CD4-positive, alpha-beta T cell (primary cell): ENCODE measurements at regions not wholly inside any gene's neighbourhood (a gene's known extent, or its start where the extent isn't known, plus 50 kb on each side); places are given as distances from the start of the nearest gene placed in this dataset.
A peak's percentile ranks its signal among the peaks of the same experiment; 100 is the strongest.

Source experiments
- ATAC-seq: fragments of 200-7000 bp; cut with Tn5 transposase; one replicate; pipeline ENCODE4 v1.10.0; 2022; ENCODE audit warnings: mild to moderate bottlenecking; ENCODE audit not compliant: poor library complexity
- CTCF ChIA-PET: fragments of 350-600 bp; sonication (Branson Sonifier 250); formaldehyde crosslinking; loops from one replicate; lab custom pipeline; 2021; ENCODE audit warnings: antibody characterized with exemption, inconsistent platforms; lab: Charles Lee
- POLR2A ChIA-PET: fragments of 350-600 bp; sonication (Branson Sonifier 250); formaldehyde crosslinking; loops from one replicate; lab custom pipeline; 2021; ENCODE audit warnings: antibody characterized with exemption, inconsistent platforms; lab: Charles Lee
- DNase-seq, 14 experiments: peaks; one replicate each; pipeline ENCODE4 v3.0.0-alpha.2; 2013 to 2020; ENCODE audit warnings: mixed read lengths in 2 of 14
- H3K27ac ChIP-seq, 2 donors: one replicate each; pipeline versions ENCODE4 v1.5.1 to v1.7.0; 2013; ENCODE audit warnings: low read length in 2 of 2, low read depth in 1 of 2, mild to moderate bottlenecking in 1 of 2
- H3K27me3 ChIP-seq, 2 experiments: 1 replicate in 1 of 2; 2 replicates in 1 of 2; pipeline versions ENCODE4 v1.6.1 to v1.7.0; 2013; ENCODE audit warnings: low read length in 2 of 2, control low read depth in 1 of 2, mild to moderate bottlenecking in 1 of 2, moderate library complexity in 1 of 2; ENCODE audit not compliant: insufficient read depth in 2 of 2, control insufficient read depth in 1 of 2
- H3K36me3 ChIP-seq: one replicate; pipeline ENCODE4 v1.6.1; 2013; ENCODE audit warnings: low read length, control low read depth; ENCODE audit not compliant: insufficient read depth
- H3K4me1 ChIP-seq: one replicate; pipeline ENCODE4 v1.6.1; 2013; ENCODE audit warnings: low read length, control low read depth; ENCODE audit not compliant: insufficient read depth
- H3K4me3 ChIP-seq: one replicate; pipeline ENCODE4 v1.5.1; 2013; ENCODE audit warnings: mild to moderate bottlenecking, low read length, moderate library complexity
- H3K9me3 ChIP-seq, 2 experiments: 1 replicate in 1 of 2; 2 replicates in 1 of 2; pipeline versions ENCODE4 v1.6.1 to v1.7.0; 2013; ENCODE audit warnings: low read length in 2 of 2, mild to moderate bottlenecking in 2 of 2, control low read depth in 1 of 2, moderate library complexity in 1 of 2; ENCODE audit not compliant: control insufficient read depth in 1 of 2, insufficient read depth in 1 of 2
- H3K27ac Mint-ChIP-seq: one replicate; pipeline ENCODE4 v1.8.0; 2020; ENCODE audit warnings: mixed read lengths
- H3K27me3 Mint-ChIP-seq: one replicate; pipeline ENCODE4 v1.8.0; 2021; ENCODE audit warnings: mixed read lengths
- H3K36me3 Mint-ChIP-seq: one replicate; pipeline ENCODE4 v1.8.0; 2021; ENCODE audit warnings: low read depth, mixed read lengths
- H3K4me1 Mint-ChIP-seq: one replicate; pipeline ENCODE4 v1.8.0; 2021; ENCODE audit warnings: low read depth, mixed read lengths
- H3K4me3 Mint-ChIP-seq: one replicate; pipeline ENCODE4 v1.8.0; 2020; ENCODE audit warnings: mild to moderate bottlenecking, mixed read lengths
- H3K9me3 Mint-ChIP-seq: one replicate; pipeline ENCODE4 v1.8.0; 2020; ENCODE audit warnings: mixed read lengths
- intact Hi-C, 2 experiments: fragments of 100-400 bp; cut with DNase I in 1 of 2; cut with micrococcal nuclease in 1 of 2; formaldehyde crosslinking; loops; one replicate each; pipeline versions ENCODE4 v1.15.1 to v1.9.0; 2023 to 2025; cut with DNase I, micrococcal nuclease
- TF ChIP-seq, protein P1 (sequence below): fragments of 200-600 bp; IDR thresholded peaks from one replicate; pipeline ENCODE4 v1.8.0; 2022; ENCODE audit warnings: antibody characterized with exemption, mild to moderate bottlenecking

DNA sequence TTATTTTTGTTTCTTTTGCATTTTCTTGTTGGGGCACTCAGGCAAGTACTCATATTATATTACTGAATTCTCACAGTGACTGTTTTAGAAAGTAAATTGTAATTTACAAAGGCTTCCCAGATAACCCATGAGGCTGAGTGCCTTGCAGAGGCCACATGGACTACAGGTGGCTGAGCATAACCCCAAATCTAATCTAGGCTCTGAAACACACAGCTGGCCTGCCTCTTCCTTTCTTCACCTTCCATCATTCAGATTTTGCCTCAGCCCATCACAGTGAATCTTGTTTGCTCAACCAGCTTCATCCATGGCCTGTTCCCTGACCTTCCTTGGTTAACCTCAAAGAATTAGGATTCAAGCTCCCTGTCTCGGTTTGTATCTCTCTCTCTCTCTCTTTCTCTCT lies 78.5 kb upstream of the PRDM11 start:
- CTCF ChIA-PET: no interaction called here
- Histone ChIP-seq H3K4me1 (peaks cover 1% of the 10 kb centered on the region), H3K4me3 (no peak overlapping the region), H3K27ac (no peak overlapping the region), H3K27me3 (no peaks in the 10 kb centered on the region), H3K36me3 (no peaks in the 10 kb centered on the region), H3K9me3 (peaks cover 0 to 11% of the 10 kb centered on the region in 2 experiments)
- peaks cover 9% of the 10 kb centered on the region for H3K9me3 Mint-ChIP-seq
- ATAC-seq (no peak), DNase-seq (no peak)
- no peaks in the 10 kb centered on the region for H3K36me3 Mint-ChIP-seq
- TF ChIP-seq, protein P1, sequence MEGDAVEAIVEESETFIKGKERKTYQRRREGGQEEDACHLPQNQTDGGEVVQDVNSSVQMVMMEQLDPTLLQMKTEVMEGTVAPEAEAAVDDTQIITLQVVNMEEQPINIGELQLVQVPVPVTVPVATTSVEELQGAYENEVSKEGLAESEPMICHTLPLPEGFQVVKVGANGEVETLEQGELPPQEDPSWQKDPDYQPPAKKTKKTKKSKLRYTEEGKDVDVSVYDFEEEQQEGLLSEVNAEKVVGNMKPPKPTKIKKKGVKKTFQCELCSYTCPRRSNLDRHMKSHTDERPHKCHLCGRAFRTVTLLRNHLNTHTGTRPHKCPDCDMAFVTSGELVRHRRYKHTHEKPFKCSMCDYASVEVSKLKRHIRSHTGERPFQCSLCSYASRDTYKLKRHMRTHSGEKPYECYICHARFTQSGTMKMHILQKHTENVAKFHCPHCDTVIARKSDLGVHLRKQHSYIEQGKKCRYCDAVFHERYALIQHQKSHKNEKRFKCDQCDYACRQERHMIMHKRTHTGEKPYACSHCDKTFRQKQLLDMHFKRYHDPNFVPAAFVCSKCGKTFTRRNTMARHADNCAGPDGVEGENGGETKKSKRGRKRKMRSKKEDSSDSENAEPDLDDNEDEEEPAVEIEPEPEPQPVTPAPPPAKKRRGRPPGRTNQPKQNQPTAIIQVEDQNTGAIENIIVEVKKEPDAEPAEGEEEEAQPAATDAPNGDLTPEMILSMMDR: no peak
- peaks cover 5% of the 10 kb centered on the region for H3K4me1 Mint-ChIP-seq
- H3K27me3 Mint-ChIP-seq: no peaks in the 10 kb centered on the region
- POLR2A ChIA-PET: no interaction called here
- no peak overlapping the region for H3K27ac Mint-ChIP-seq
- intact Hi-C loops: no loop called here
- H3K4me3 Mint-ChIP-seq: no peak overlapping the region

DNA sequence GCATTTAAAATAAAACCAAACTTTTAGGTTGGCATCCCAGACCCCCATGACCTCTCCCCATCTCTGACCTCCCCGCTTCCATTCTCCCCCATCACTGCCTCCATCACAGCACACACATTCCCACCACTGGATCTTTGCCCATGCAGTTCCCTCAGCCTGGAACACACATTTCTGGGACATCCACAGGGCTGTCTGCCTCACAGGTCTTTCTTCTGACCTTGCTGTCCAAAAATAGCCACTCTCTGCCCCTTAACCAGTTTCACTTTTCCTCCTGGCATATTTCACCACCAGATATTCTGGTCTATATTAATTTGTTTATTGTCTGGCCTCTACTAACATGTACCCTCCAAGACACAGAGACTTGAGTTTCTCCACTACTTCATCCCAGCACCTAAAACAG lies 75.2 kb upstream of the PRDM11 start:
- no peak for ATAC-seq
- no peak overlapping the region for H3K27ac Mint-ChIP-seq
- no peaks in the 10 kb centered on the region for H3K27me3 Mint-ChIP-seq

DNA sequence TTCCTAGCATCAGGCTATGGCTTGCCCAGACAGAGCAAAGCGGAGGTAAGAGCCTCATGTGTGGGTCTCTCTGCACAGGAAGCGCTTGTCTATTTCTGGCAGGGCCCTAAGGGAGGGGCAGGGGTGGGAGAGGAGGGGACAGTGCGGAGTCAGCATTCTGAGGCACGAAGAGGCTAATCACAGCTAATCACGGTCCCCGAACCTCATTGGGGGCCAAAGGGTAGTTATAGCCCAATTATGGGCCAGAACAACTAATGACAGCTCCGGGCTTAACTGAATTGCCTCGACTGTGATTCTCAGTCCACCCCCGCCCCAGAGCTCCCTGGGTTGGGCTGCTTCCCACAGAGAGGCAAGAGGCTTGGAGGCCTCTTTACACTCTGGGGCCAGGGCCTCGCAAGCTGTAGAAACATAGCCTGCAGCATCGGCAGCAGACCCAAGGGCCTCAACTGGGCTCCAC lies 72.7 kb upstream of the PRDM11 start:
- intact Hi-C loops: no loop called here
- Mint-ChIP-seq H3K9me3 (no peaks in the 10 kb centered on the region), H3K27ac (no peak overlapping the region), H3K4me1 (peaks cover 24% of the 10 kb centered on the region), H3K36me3 (no peaks in the 10 kb centered on the region), H3K4me3 (peak overlapping the region; percentile 4), H3K27me3 (no peaks in the 10 kb centered on the region)
- Histone ChIP-seq H3K27ac (no peak overlapping the region), H3K27me3 (no peaks in the 10 kb centered on the region), H3K4me1 (peaks cover 17% of the 10 kb centered on the region), H3K9me3 (no peaks in the 10 kb centered on the region), H3K36me3 (no peaks in the 10 kb centered on the region), H3K4me3 (no peak overlapping the region)
- CTCF ChIA-PET: interaction anchor here (0.6 kb wide), 1 partner anchor 137 kb away, joined by 4 read pairs; no protein-coding TSS in a partner anchor
- POLR2A ChIA-PET: interaction anchor here (1.3 kb wide), 1 partner anchor 8 kb away, joined by 3 read pairs; no protein-coding TSS in a partner anchor
- peak; percentile 78 for ATAC-seq
- TF ChIP-seq, protein P1: no peak
- DNase-seq: peak in 6 of 14 experiments; percentile 15 to 45 (median 28)

More for the DNA sequence above, 75.2 kb upstream of the PRDM11 start:
- peaks cover 0 to 3% of the 10 kb centered on the region in 2 experiments for H3K9me3 ChIP-seq
- DNase-seq: no peak
- peaks cover 14% of the 10 kb centered on the region for H3K4me1 ChIP-seq
- no peak overlapping the region for H3K27ac ChIP-seq
- no peaks in the 10 kb centered on the region for H3K36me3 ChIP-seq
- no peak overlapping the region for H3K4me3 ChIP-seq
- no peak overlapping the region for H3K4me3 Mint-ChIP-seq
- peaks cover 15% of the 10 kb centered on the region for H3K4me1 Mint-ChIP-seq
- peaks cover 4% of the 10 kb centered on the region for H3K9me3 Mint-ChIP-seq
- ChIA-PET POLR2A (no interaction called here), CTCF (no interaction called here)
- intact Hi-C loops: no loop called here
- H3K27me3 ChIP-seq: no peaks in the 10 kb centered on the region
- TF ChIP-seq, protein P1: no peak
- H3K36me3 Mint-ChIP-seq: no peaks in the 10 kb centered on the region
